Osteoblast (primary cell): ENCODE measurements at regions not wholly inside any gene's neighbourhood (a gene's known extent, or its start where the extent isn't known, plus 50 kb on each side); places are given as distances from the start of the nearest gene placed in this dataset.
"Not testable (repeated sequence)": the region's sequence is repeated elsewhere in the genome, so short reads cannot be mapped to it uniquely, and the experiment has no call there.

Experiments used
- DNase-seq: peaks from one replicate; pipeline ENCODE4 v3.0.0; 2011; ENCODE audit warnings: low spot score, mixed read lengths; ENCODE audit not compliant: insufficient read length; ENCODE audit errors: missing footprints
- H2AFZ ChIP-seq: 2 replicates; pipeline ENCODE4 v1.6.0; 2011; ENCODE audit warnings: mild to moderate bottlenecking, low read length
- H3K27ac ChIP-seq: 2 replicates; pipeline ENCODE4 v1.5.1; 2011; ENCODE audit warnings: mild to moderate bottlenecking, low read depth, low read length, moderate library complexity
- H3K27me3 ChIP-seq: 2 replicates; pipeline ENCODE4 v1.6.0; 2012; ENCODE audit warnings: mild to moderate bottlenecking, control low read depth, inconsistent platforms, low read length, moderate library complexity; ENCODE audit not compliant: insufficient read depth
- H3K36me3 ChIP-seq: 2 replicates; pipeline ENCODE4 v1.5.1; 2011; ENCODE audit warnings: mild to moderate bottlenecking, low read length, control low read depth, moderate library complexity; ENCODE audit not compliant: insufficient read depth
- H3K4me1 ChIP-seq: 2 replicates; pipeline ENCODE4 v1.5.1; 2011; ENCODE audit warnings: mild to moderate bottlenecking, low read length, control low read depth, moderate library complexity; ENCODE audit not compliant: insufficient read depth
- H3K4me2 ChIP-seq: 2 replicates; pipeline ENCODE4 v1.6.0; 2011; ENCODE audit warnings: mild to moderate bottlenecking, low read length; ENCODE audit not compliant: insufficient read depth
- H3K4me3 ChIP-seq: fragments of 200-600 bp; sonication (generic); 3 replicates; pipeline ENCODE4 v1.5.1; 2012; ENCODE audit warnings: mild to moderate bottlenecking, low read length, inconsistent platforms; ENCODE audit not compliant: insufficient read depth
- H3K79me2 ChIP-seq: 2 replicates; pipeline ENCODE4 v1.6.0; 2012; ENCODE audit warnings: mild to moderate bottlenecking, low read length, control low read depth, inconsistent platforms; ENCODE audit not compliant: insufficient read depth
- H3K9me3 ChIP-seq: 2 replicates; pipeline ENCODE4 v1.5.1; 2011; ENCODE audit warnings: low read depth, low read length, control low read depth
- H4K20me1 ChIP-seq: 2 replicates; pipeline ENCODE4 v1.6.0; 2012; ENCODE audit warnings: mild to moderate bottlenecking, low read length, control low read depth; ENCODE audit not compliant: insufficient read depth

GRCh38 chrX:92760963-92761362, 912.4 kb downstream of the NAP1L3 start:
- H3K27me3 ChIP-seq, H4K20me1 ChIP-seq, H3K4me1 ChIP-seq, H3K79me2 ChIP-seq, H2AFZ ChIP-seq, H3K4me2 ChIP-seq, H3K4me3 ChIP-seq, H3K27ac ChIP-seq, DNase-seq, H3K36me3 ChIP-seq, H3K9me3 ChIP-seq: not testable (repeated sequence)
